ENCODE measurements at regions not wholly inside any gene's neighbourhood (a gene's known extent, or its start where the extent isn't known, plus 50 kb on each side); places are given as distances from the start of the nearest gene placed in this dataset.
A peak's percentile ranks its signal among the peaks of the same experiment; 100 is the strongest.

DNA sequence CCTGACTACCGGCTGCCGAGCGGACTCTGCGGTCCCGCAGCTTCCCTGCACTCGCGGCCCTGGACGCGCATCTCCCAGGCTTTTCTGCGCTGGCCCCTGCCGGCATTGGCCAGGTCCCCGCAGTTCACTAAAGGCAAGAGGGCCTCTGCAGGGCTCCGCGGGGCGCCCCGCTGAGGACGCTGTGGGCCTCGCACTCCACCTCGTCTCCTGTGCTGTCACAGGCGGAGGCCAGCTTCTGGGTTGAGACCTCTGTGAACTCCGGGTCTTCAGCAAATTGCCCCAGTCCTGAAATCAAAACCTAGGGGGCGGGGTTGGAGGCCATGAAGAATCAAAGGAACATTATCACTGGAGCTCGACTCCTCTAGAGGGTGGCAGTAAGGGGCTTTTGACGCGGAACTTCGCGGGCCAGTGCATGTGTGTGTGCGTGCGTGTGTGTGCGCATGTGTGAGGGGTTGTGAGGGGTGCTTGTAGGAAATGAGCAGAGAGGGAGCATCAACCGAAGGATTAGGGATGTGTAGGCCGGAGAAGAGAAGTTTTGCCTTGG is 68.5 kb upstream of the CAPRIN2 start:
- Histone ChIP-seq H3K4me1 (peaks cover 14 to 39% (median 31%) of the 10 kb centered on the region in 10 experiments), H3K27me3 (no peaks in the 10 kb centered on the region), H3K27ac (peak overlapping the region; percentile 35 to 86 (median 79); a peak in 21 of 22 replicates), H4K20me1 (no peaks in the 10 kb centered on the region), H3K9ac (peak overlapping the region; percentile 70 to 85 (median 81)), H3K4me3 (peak overlapping the region; percentile 51 to 75 (median 66)), H3K9me3 (replicated peaks in 1 of 11) (no peaks in the 10 kb centered on the region), H3K4me2 (peak overlapping the region; percentile 80 to 96 (median 89)), H3K36me3 (no peaks in the 10 kb centered on the region; a peak in 1 of 22 replicates)
- TF ChIP-seq Cebpa-rat (IDR thresholded peaks at IDR 0.05): no peak

DNA sequence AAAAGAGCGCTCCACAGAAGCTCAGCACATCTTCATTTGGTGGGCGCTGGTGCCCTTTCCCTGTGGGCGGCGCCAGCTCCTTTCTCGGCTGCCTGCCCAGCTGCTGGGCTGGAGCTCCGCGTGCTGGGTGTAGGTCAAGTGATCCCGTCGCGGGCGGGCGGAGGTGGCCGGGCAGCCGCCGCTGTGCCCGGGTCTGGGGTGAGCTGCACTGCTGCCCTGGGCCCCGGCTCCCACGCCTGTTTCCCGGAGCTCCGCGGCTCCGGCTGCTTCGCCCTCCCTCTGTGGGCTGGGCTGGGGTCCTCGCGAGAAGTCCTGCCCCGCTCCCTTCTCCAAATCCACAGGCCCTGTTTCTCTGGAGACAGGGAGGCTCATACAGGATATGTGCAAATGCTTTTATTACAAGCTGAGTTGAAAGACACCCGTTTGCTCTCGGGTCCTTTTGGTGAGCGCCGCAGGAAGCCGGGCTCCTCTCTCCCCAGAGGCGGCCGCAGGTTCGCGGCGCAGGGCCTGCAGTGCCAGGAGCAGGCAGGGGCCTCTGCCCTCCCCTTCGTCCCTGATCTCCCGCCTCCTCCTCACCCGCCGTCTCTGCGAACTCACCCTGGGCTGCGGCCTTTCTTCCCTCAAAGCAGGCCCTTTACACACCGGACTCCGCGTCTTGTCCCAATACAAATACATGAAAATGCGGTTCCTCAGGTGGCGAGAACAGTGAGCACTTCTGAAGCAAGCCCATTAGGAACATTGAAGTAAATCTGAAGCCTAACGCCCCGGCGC is 67.8 kb upstream of the CAPRIN2 start:
- no peak for TF ChIP-seq Cebpa-rat (IDR thresholded peaks at IDR 0.05)
- Histone ChIP-seq H3K27ac (peak overlapping the region; percentile 35 to 86 (median 79); a peak in 21 of 22 replicates), H3K9me3 (replicated peaks in 1 of 11) (no peaks in the 10 kb centered on the region), H3K4me1 (peaks cover 14 to 39% (median 31%) of the 10 kb centered on the region in 10 experiments), H4K20me1 (no peaks in the 10 kb centered on the region), H3K36me3 (no peaks in the 10 kb centered on the region; a peak in 1 of 22 replicates), H3K27me3 (no peaks in the 10 kb centered on the region), H3K4me3 (peak overlapping the region; percentile 51 to 75 (median 66)), H3K9ac (peak overlapping the region; percentile 70 to 85 (median 81)), H3K4me2 (peak overlapping the region; percentile 80 to 96 (median 89))

DNA sequence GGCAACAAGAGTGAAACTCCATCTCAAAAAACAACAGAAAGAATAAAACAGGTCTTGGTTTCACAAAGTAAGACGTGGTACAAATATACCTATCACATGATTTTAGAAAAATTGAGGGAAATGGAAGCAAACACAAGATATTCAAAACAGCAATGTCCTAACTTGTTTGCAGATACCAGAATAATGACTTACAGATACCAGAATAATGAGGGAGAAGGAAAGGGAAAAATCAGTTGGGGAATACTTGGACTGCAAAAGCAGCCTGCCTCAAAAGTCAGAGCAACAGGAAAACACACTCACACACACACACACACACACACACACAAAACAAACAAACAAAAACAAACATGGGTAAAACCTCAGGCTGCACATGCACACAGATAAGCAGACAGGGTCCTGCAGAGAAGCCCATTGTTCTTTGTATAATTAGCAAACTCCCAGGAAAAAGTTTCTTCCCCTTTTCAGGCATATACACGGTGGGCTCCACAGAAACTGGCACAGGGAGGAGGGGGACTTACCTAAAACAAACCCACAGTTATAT is 65.7 kb upstream of the CAPRIN2 start:
- H3K36me3 ChIP-seq: no peaks in the 10 kb centered on the region; a peak in 1 of 22 replicates
- no peak for TF ChIP-seq Cebpa-rat (IDR thresholded peaks at IDR 0.05)
- H4K20me1 ChIP-seq: no peaks in the 10 kb centered on the region
- H3K4me3 ChIP-seq: no peak overlapping the region
- no peak overlapping the region for H3K9ac ChIP-seq
- peak overlapping the region in 8 of 11 experiments; percentile 5 to 89 (median 80); a peak in 13 of 22 replicates for H3K4me2 ChIP-seq
- H3K27ac ChIP-seq: no peak overlapping the region
- H3K4me1 ChIP-seq: peaks cover 14 to 39% (median 31%) of the 10 kb centered on the region in 10 experiments
- no peaks in the 10 kb centered on the region for H3K27me3 ChIP-seq
- no peaks in the 10 kb centered on the region for H3K9me3 ChIP-seq (replicated peaks in 1 of 11)

DNA sequence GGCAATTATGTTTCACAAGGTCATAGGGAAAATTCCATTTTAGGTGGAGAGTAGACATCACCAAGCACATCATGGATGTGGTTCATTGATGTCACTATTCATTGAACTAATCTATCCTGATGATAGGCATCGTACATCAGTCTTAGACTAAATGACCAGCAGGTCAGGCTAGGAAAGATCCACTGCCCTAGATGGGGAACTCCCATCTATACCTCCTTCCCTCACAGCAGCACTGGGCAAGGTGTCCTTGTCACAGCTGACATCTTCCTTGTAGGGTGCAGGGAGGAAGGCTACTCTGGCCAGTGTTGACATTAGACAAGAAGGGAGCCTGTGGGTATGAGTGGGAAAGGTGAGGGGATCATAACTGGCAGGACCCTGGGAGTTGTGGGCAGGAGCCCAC is 63.8 kb upstream of the CAPRIN2 start:
- Histone ChIP-seq H3K9me3 (replicated peaks in 1 of 11) (no peaks in the 10 kb centered on the region), H3K27me3 (no peaks in the 10 kb centered on the region), H3K4me2 (no peak overlapping the region), H4K20me1 (no peaks in the 10 kb centered on the region), H3K4me3 (no peak overlapping the region), H3K36me3 (no peaks in the 10 kb centered on the region; a peak in 1 of 22 replicates), H3K27ac (no peak overlapping the region), H3K4me1 (peaks cover 10 to 31% (median 23%) of the 10 kb centered on the region in 10 experiments), H3K9ac (no peak overlapping the region)
- no peak for TF ChIP-seq Cebpa-rat (IDR thresholded peaks at IDR 0.05)

DNA sequence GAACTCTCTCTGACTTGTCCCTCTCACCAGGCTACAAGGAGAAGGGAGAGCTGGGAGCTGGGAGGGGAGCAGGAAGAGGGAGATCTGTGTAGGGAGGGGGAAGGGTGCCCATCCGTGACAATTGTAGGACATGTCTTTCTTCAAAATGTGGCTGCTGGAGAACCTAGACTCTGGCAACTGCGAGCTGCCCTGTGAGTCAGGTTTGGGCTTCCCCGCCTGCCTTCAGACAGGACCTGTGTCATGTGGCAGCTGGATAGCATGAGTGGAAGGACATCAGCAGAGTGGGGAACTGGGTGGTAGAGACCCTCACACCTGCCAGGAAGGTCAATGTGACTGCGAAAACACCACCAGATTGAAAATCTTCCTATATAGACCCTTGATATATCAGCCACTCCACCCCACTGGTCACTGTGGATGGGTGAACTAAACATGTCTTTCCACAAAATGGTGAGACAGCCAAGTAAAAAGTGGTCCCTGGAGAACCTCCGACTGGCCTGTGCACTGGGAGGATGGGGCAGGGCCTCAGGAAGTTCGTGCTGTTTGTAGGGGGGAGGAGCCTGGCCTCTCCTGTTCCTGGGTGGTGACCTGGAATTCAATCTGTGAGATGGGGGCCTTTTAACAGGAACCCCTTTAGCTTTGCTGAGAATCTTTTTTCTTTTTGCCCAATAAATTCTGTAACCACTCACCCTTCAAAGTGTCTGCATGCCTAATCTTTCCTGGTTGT is 62.2 kb upstream of the CAPRIN2 start:
- Histone ChIP-seq H3K36me3 (no peaks in the 10 kb centered on the region; a peak in 1 of 22 replicates), H3K4me1 (peaks cover 5 to 18% (median 14%) of the 10 kb centered on the region in 10 experiments), H3K27ac (no peak overlapping the region), H3K27me3 (no peaks in the 10 kb centered on the region), H3K9ac (no peak overlapping the region), H3K4me2 (no peak overlapping the region), H3K4me3 (no peak overlapping the region), H3K9me3 (replicated peaks in 1 of 11) (no peaks in the 10 kb centered on the region), H4K20me1 (no peaks in the 10 kb centered on the region)
- no peak for TF ChIP-seq Cebpa-rat (IDR thresholded peaks at IDR 0.05)

DNA sequence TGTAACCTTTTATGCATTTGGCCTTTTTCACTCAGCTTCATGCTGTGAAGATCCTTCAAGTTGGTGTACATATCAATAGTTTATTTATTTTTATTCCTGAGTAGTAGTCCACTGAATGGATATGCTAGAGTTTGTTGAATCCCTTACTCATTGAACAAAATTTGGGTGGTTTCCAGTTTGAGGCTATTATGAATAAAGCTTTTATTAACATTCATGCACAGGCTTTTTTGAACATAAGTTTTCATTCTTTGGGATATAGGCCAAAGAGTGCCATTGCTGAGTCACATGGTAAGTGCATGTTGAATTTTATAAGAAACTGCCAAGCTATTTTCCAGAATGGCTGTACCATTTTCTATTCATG is 59.5 kb upstream of the CAPRIN2 start:
- no peaks in the 10 kb centered on the region for H4K20me1 ChIP-seq
- no peak for TF ChIP-seq Cebpa-rat (IDR thresholded peaks at IDR 0.05)
- no peak overlapping the region for H3K9ac ChIP-seq
- no peaks in the 10 kb centered on the region for H3K4me1 ChIP-seq
- H3K4me3 ChIP-seq: no peak overlapping the region
- H3K27me3 ChIP-seq: no peaks in the 10 kb centered on the region
- no peak overlapping the region for H3K4me2 ChIP-seq
- H3K27ac ChIP-seq: no peak overlapping the region
- H3K36me3 ChIP-seq: no peaks in the 10 kb centered on the region
- no peaks in the 10 kb centered on the region for H3K9me3 ChIP-seq (replicated peaks in 1 of 11)

DNA sequence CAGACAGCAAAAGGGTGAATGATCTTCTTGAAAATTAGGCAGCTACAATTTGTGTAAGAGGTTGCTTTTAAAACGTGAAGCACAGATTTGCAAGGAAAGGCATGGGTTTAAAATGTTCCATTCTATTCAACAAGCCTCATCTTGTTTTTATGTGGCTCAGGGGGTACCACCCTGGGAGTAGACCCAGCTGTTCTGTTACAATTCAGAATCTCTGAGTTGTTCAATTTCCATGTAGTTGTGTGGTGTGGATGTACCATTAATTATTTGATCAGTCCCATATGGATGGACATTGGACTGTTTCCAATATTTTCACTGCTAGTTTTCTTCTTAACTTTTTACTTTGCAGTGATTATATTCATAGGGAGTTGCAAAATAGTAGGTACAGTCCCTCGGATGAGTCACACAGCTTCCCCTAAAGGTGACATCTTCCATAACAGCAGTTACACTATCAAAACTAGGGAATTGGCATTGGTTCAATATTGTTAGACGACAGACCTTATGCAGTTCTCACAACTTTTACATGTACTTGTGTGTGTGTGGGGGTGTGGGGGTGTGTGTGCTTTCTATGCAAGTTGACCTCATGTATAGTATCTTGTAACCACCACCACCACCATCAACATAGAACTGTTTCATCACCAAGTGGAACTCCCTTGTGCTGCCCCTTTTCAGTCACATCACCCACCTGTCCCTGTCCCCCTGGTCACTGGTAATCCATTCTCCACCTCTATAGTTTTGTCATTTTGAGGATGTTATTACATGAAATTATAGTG is 59.0 kb upstream of the CAPRIN2 start:
- H4K20me1 ChIP-seq: no peaks in the 10 kb centered on the region
- 0 out of 22 replicates have a peak, but pooled peaks cover 0 to 1% (median 0%) of the 10 kb centered on the region in 11 experiments for H3K9me3 ChIP-seq (replicated peaks in 1 of 11)
- no peak for TF ChIP-seq Cebpa-rat (IDR thresholded peaks at IDR 0.05)
- no peaks in the 10 kb centered on the region for H3K27me3 ChIP-seq
- H3K4me3 ChIP-seq: no peak overlapping the region
- H3K27ac ChIP-seq: no peak overlapping the region
- no peaks in the 10 kb centered on the region for H3K36me3 ChIP-seq
- H3K4me1 ChIP-seq: no peaks in the 10 kb centered on the region
- no peak overlapping the region for H3K9ac ChIP-seq
- H3K4me2 ChIP-seq: no peak overlapping the region

DNA sequence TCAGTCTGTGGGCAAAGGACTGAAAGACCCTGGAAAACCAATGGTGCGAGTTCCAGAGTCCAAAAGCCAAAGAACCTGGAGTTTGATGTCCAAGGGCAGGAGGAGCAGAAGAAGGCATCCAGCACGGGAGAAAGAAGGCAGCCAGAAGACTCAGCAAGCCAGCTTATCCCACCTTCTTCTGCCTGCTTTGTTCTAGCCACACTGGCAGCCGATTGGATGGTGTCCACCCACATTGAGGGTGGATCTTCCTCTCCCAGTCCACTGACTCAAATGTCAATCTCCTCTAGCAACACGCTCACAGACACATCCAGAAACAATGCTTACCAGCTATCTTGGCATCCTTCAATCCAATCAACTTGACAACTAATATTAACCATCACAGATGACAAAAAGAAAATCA is 57.2 kb upstream of the CAPRIN2 start:
- TF ChIP-seq Cebpa-rat (IDR thresholded peaks at IDR 0.05): no peak
- Histone ChIP-seq H3K4me2 (no peak overlapping the region), H3K4me1 (peaks cover 0 to 5% (median 0%) of the 10 kb centered on the region in 10 experiments; a peak in 3 of 20 replicates), H4K20me1 (no peaks in the 10 kb centered on the region), H3K36me3 (no peaks in the 10 kb centered on the region), H3K9me3 (replicated peaks in 1 of 11) (0 out of 22 replicates have a peak, but pooled peaks cover 0 to 3% (median 0%) of the 10 kb centered on the region in 11 experiments), H3K9ac (no peak overlapping the region), H3K27me3 (no peaks in the 10 kb centered on the region), H3K27ac (no peak overlapping the region), H3K4me3 (no peak overlapping the region)

Measured in BLaER1 treated with 17β-estradiol and CSF1 and Interleukin-3, amounts not matched to agents 10 nM and 100 nM (cell line).